Superior temporal gyrus (tissue), 1 donor: ENCODE measurements at regions not wholly inside any gene's neighbourhood (a gene's known extent, or its start where the extent isn't known, plus 50 kb on each side); places are given as distances from the start of the nearest gene placed in this dataset.
A peak's percentile ranks its signal among the peaks of the same experiment; 100 is the strongest.

Experiments
- DNase-seq: peaks from one replicate; pipeline ENCODE4 v3.0.0-alpha.2; 2016; ENCODE audit errors: extremely low spot score

- DNase-seq = no peak
Measured at GRCh38 chr10:111976557-111976956, 207.0 kb downstream of the GPAM start.

- no peak for DNase-seq
Measured at GRCh38 chr10:111984057-111984456, 199.5 kb downstream of the GPAM start.

GRCh38 chr10:111986079-111986478 is 197.5 kb downstream of the GPAM start:
- peak; percentile 40 for DNase-seq

- DNase-seq = no peak
Measured at GRCh38 chr10:111988646-111989045, 194.9 kb downstream of the GPAM start.

GRCh38 chr10:111989136-111989911 is 194.2 kb downstream of the GPAM start:
- DNase-seq = peak; percentile 18

- no peak for DNase-seq
Measured at GRCh38 chr10:111990734-111991133, 192.8 kb downstream of the GPAM start.

GRCh38 chr10:111993321-111993720 is 190.2 kb downstream of the GPAM start:
- no peak for DNase-seq

GRCh38 chr10:111993872-111994426 is 189.6 kb downstream of the GPAM start:
- no peak for DNase-seq

GRCh38 chr10:111996103-111996502 is 187.5 kb downstream of the GPAM start:
- no peak for DNase-seq

GRCh38 chr10:111998728-111999127 is 184.8 kb downstream of the GPAM start:
- no peak for DNase-seq

- DNase-seq = no peak
Measured at GRCh38 chr10:111999205-111999914, 184.2 kb downstream of the GPAM start.

GRCh38 chr10:111999915-112000302 is 183.7 kb downstream of the GPAM start:
- no peak for DNase-seq

- no peak for DNase-seq
Measured at GRCh38 chr10:112000466-112000865, 183.1 kb downstream of the GPAM start.

GRCh38 chr10:112002206-112002605 is 181.4 kb downstream of the GPAM start:
- DNase-seq = no peak

- DNase-seq = no peak
Measured at GRCh38 chr10:112004075-112004474, 179.5 kb downstream of the GPAM start.

GRCh38 chr10:112005044-112005443 is 178.5 kb downstream of the GPAM start:
- DNase-seq = no peak

- DNase-seq = no peak
Measured at GRCh38 chr10:112006407-112006806, 177.2 kb downstream of the GPAM start.

GRCh38 chr10:112006831-112007230 is 176.7 kb downstream of the GPAM start:
- DNase-seq = no peak

- no peak for DNase-seq
Measured at GRCh38 chr10:112022196-112022595, 161.4 kb downstream of the GPAM start.

GRCh38 chr10:112024079-112024478 is 159.5 kb downstream of the GPAM start:
- no peak for DNase-seq

- DNase-seq = no peak
Measured at GRCh38 chr10:112025228-112025627, 158.3 kb downstream of the GPAM start.

GRCh38 chr10:112026438-112026837 is 157.1 kb downstream of the GPAM start:
- DNase-seq = no peak

- no peak for DNase-seq
Measured at GRCh38 chr10:112027731-112028280, 155.8 kb downstream of the GPAM start.
